Suprapubic skin (tissue), 3 donors: ENCODE measurements at regions not wholly inside any gene's neighbourhood (a gene's known extent, or its start where the extent isn't known, plus 50 kb on each side); places are given as distances from the start of the nearest gene placed in this dataset.
"Not testable (repeated sequence)": the region's sequence is repeated elsewhere in the genome, so short reads cannot be mapped to it uniquely, and the experiment has no call there.

ENCODE experiments used
- CTCF ChIP-seq, 2 donors: fragments of 200-600 bp in 1 of 2; fragments of 450-650 bp in 1 of 2; sonication (generic) in 1 of 2; IDR thresholded peaks; one replicate each; pipeline ENCODE4 v1.5.1; 2016 to 2019; ENCODE audit warnings: antibody characterized with exemption in 2 of 2, mild to moderate bottlenecking in 1 of 2, moderate library complexity in 1 of 2
- POLR2AphosphoS5 ChIP-seq, 3 donors: sonication (generic); formaldehyde crosslinking; IDR thresholded peaks; one replicate each; pipeline ENCODE4 v1.6.1; 2017; ENCODE audit warnings: antibody characterized with exemption in 3 of 3

GRCh38 chr15:31656915-31657314, 330.3 kb downstream of the KLF13 start:
- not testable (repeated sequence) for TF ChIP-seq POLR2AphosphoS5, CTCF (IDR thresholded peaks at IDR 0.05)
